ENCODE measurements at regions not wholly inside any gene's neighbourhood (a gene's known extent, or its start where the extent isn't known, plus 50 kb on each side); places are given as distances from the start of the nearest gene placed in this dataset.

DNA sequence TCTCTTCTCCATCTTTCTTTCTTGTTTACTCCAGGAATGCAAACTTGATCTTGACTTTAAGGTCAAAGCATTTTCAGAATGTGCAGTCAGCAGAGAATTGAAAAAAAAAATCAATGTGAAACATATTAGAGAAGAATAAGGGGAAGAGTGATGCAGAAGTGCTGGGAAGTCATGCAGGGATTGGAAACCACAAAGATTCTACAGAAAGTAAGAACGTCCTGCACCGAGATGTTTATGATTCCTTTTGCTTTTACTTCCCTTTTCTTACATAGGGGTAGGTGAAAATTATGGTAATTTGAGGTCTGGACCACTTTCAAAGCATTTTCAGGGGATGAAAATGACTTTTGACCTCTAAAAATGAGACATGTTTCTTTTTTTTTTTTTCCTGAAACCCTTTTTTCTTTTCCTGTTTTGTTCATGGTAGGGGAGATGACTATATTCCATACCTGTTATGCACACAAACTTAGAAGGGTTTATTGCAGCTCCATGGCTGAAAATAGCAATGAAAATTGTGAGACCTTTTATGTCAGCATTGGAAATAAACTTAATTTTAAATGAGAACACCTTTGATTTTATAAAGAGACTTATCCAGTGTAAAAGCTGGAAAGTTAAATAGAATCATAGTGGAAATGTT is 623.5 kb upstream of the TBL1XR1 start:
- intact Hi-C loops (cut with DNase I), result no loop called here
- Histone ChIP-seq H3K27me3 (no peaks in the 10 kb centered on the region), H3K4me1 (peaks cover 29 to 71% (median 63%) of the 10 kb centered on the region in 4 donors), H3K36me3 (no peaks in the 10 kb centered on the region), H3K4me3 (no peak overlapping the region), H3K9me3 (no peaks in the 10 kb centered on the region), H3K27ac (replicated peaks in 1 of 4) (no peak overlapping the region)
- 67% methylated on average over 2 of the region's 2 CpGs for WGBS
- TF ChIP-seq EP300 (IDR thresholded peaks at IDR 0.05) (no peak), CTCF (IDR thresholded peaks at IDR 0.05) (no peak), POLR2AphosphoS5 (IDR thresholded peaks at IDR 0.05) (no peak), POLR2A (IDR thresholded peaks at IDR 0.05; ENCODE audit: low read depth) (no peak)
- no peak for DNase-seq (ENCODE audit: extremely low spot score)

DNA sequence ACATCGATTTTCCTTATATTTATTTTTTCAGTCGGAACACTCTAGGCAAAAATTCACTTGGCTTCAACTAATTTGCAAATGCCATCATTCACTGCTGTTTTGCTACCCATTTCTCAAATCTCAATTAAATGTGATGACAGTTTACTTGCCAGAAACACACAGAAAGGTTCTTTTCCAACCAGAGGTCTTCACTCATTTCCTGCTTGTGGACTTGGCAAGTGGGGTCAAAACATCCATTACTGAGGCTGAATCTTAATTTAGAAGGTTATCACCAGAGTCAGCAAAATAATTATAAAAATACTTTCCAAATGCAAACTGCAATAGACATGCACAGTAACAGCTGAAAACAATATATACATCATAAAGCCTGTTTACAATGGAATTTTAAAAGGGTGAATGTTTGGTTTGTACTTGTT is 625.4 kb upstream of the TBL1XR1 start:
- Histone ChIP-seq H3K27me3 (no peaks in the 10 kb centered on the region), H3K9me3 (no peaks in the 10 kb centered on the region), H3K36me3 (no peaks in the 10 kb centered on the region), H3K4me3 (no peak overlapping the region), H3K4me1 (peaks cover 16 to 76% (median 70%) of the 10 kb centered on the region in 4 donors), H3K27ac (replicated peaks in 1 of 4) (peak overlapping the region in 2 of 4 donors; percentile 78 to 85)
- intact Hi-C loops (cut with DNase I), result no loop called here
- 37% methylated on average over 2 of the region's 2 CpGs for WGBS
- no peak for DNase-seq (ENCODE audit: extremely low spot score)
- TF ChIP-seq POLR2AphosphoS5 (IDR thresholded peaks at IDR 0.05) (no peak), POLR2A (IDR thresholded peaks at IDR 0.05; ENCODE audit: low read depth) (no peak), CTCF (IDR thresholded peaks at IDR 0.05) (no peak), EP300 (IDR thresholded peaks at IDR 0.05) (no peak)

DNA sequence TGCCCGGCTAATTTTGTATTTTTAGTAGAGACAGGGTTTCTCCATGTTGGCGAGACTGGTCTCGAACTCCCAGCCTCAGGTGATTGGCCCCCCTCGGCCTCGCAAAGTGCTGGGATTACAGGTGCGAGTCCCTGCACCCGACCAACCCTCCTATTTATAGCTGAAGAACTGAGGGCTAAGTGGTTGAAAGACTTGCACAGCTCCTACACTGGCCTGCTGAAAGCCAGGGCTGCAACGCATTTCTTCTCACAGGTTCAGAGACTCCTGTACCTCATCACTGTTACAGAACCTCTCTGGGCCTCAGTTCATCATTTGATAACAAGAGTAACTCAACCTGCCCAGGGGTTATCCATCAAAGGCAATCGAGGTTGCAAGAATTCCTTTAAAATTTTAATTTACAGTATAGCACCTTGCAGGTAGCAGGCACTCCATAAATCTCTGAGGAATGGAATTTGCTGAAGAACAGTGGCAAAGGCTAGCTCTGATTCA is 626.5 kb upstream of the TBL1XR1 start:
- Histone ChIP-seq H3K27ac (replicated peaks in 1 of 4) (peak overlapping the region; percentile 75 to 85 (median 78)), H3K27me3 (no peaks in the 10 kb centered on the region), H3K4me3 (peak overlapping the region in 1 of 4 donors; percentile 3), H3K4me1 (peaks cover 16 to 84% (median 74%) of the 10 kb centered on the region in 4 donors), H3K36me3 (no peaks in the 10 kb centered on the region), H3K9me3 (no peaks in the 10 kb centered on the region)
- 93% methylated on average over 9 of the region's 9 CpGs for WGBS
- intact Hi-C loops (cut with DNase I), result no loop called here
- TF ChIP-seq EP300 (IDR thresholded peaks at IDR 0.05) (no peak), POLR2A (IDR thresholded peaks at IDR 0.05; ENCODE audit: low read depth) (no peak), CTCF (IDR thresholded peaks at IDR 0.05) (no peak), POLR2AphosphoS5 (IDR thresholded peaks at IDR 0.05) (no peak)
- DNase-seq (ENCODE audit: extremely low spot score), result no peak

DNA sequence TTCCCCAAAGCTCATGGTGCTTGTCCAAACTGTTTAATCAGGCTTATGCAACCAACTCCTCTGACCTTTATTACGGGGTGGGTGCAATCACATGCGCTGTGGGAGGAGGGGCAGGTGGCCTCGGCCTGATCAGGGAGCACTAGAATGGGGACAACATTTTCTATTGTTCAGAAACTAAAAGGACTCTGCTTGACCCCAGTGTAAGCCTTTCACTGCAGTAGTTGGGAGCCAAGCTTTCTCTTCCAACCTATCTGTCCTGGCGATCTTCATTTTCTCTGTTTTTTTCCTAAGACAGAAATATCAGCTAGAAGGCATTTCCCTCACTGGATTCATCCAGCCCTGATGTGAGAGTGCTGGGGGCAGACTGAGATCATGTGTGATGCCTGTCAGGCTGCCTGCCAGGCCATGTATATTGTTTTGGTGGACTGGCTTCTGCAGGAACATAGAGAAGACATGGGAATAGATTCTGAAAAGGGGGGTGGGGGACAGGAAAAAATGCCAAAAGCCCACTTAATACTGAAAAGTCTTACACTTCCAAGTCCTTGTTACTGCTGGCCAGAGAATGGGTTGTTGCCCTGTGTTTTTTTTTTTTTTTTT is 627.0 kb upstream of the TBL1XR1 start:
- intact Hi-C loops (cut with DNase I), result no loop called here
- Histone ChIP-seq H3K27ac (replicated peaks in 1 of 4) (peak overlapping the region; percentile 75 to 85 (median 78)), H3K4me1 (peaks cover 16 to 84% (median 78%) of the 10 kb centered on the region in 4 donors), H3K27me3 (no peaks in the 10 kb centered on the region), H3K36me3 (no peaks in the 10 kb centered on the region), H3K9me3 (no peaks in the 10 kb centered on the region), H3K4me3 (peak overlapping the region in 2 of 4 donors; percentile 3 to 11)
- WGBS, result 31% methylated on average over 4 of the region's 4 CpGs
- TF ChIP-seq EP300 (IDR thresholded peaks at IDR 0.05) (no peak), POLR2AphosphoS5 (IDR thresholded peaks at IDR 0.05) (peak; percentile 73 to 76)
- no peak for DNase-seq (ENCODE audit: extremely low spot score)

- DNase-seq (ENCODE audit: extremely low spot score), result no peak
- peak overlapping the region; percentile 75 to 85 (median 78) for H3K27ac ChIP-seq (replicated peaks in 1 of 4)
- intact Hi-C loops (cut with DNase I), result loop anchor here (5.0 kb wide), 1 partner anchor 82 kb away; no protein-coding TSS in a partner anchor
- H3K4me3 ChIP-seq, result no peak overlapping the region
- no peaks in the 10 kb centered on the region for H3K36me3 ChIP-seq
- H3K9me3 ChIP-seq, result no peaks in the 10 kb centered on the region
- no peaks in the 10 kb centered on the region for H3K27me3 ChIP-seq
- peaks cover 18 to 88% (median 83%) of the 10 kb centered on the region in 4 donors for H3K4me1 ChIP-seq
- no peak for TF ChIP-seq CTCF (IDR thresholded peaks at IDR 0.05)
- no peak for TF ChIP-seq EP300 (IDR thresholded peaks at IDR 0.05)
- TF ChIP-seq POLR2AphosphoS5 (IDR thresholded peaks at IDR 0.05), result peak in 1 of 2 donors; percentile 25
- WGBS, result 37% methylated on average over 4 of the region's 4 CpGs
These were observed 627.6 kb upstream of the TBL1XR1 start for GRCh38 chr3:177824841-177825240.
